H9 (cell line): ENCODE measurements at regions not wholly inside any gene's neighbourhood (a gene's known extent, or its start where the extent isn't known, plus 50 kb on each side); places are given as distances from the start of the nearest gene placed in this dataset.

ENCODE experiments used
- DNase-seq: peaks from one replicate; pipeline ENCODE4 v3.0.0-alpha.2; 2017
- H2AFZ ChIP-seq: one replicate; pipeline ENCODE4 v1.6.1; 2013; ENCODE audit warnings: mild to moderate bottlenecking, low read length, control low read depth, moderate library complexity
- H2AK5ac ChIP-seq: 2 replicates; pipeline ENCODE4 v1.6.1; 2013; ENCODE audit warnings: low read length, control low read depth, mixed read lengths; ENCODE audit not compliant: insufficient read length
- H2BK120ac ChIP-seq: one replicate; pipeline ENCODE4 v1.6.1; 2013; ENCODE audit warnings: low read depth, mild to moderate bottlenecking, low read length, control low read depth, inconsistent platforms; ENCODE audit not compliant: poor library complexity, severe bottlenecking
- H2BK12ac ChIP-seq: 2 replicates; pipeline ENCODE4 v1.6.1; 2013; ENCODE audit warnings: low read length, control low read depth, mixed read lengths, low read depth; ENCODE audit not compliant: insufficient read length
- H2BK15ac ChIP-seq: 2 replicates; pipeline ENCODE4 v1.6.1; 2013; ENCODE audit warnings: low read depth, low read length, control low read depth
- H2BK20ac ChIP-seq: one replicate; pipeline ENCODE4 v1.6.1; 2013; ENCODE audit warnings: low read depth, mild to moderate bottlenecking, low read length, control low read depth, inconsistent platforms; ENCODE audit not compliant: poor library complexity, severe bottlenecking
- H2BK5ac ChIP-seq: 2 replicates; pipeline ENCODE4 v1.6.1; 2013; ENCODE audit warnings: low read length, control low read depth, mixed read lengths; ENCODE audit not compliant: insufficient read length
- H3K14ac ChIP-seq: 2 replicates; pipeline ENCODE4 v1.6.1; 2013; ENCODE audit warnings: low read length, control low read depth; ENCODE audit not compliant: insufficient read depth
- H3K18ac ChIP-seq: 2 replicates; pipeline ENCODE4 v1.6.1; 2013; ENCODE audit warnings: low read depth, mild to moderate bottlenecking, mixed read lengths, low read length, control low read depth; ENCODE audit not compliant: insufficient read length
- H3K23ac ChIP-seq: 2 replicates; pipeline ENCODE4 v1.6.1; 2013; ENCODE audit warnings: low read length, control low read depth, mixed read lengths, low read depth; ENCODE audit not compliant: insufficient read length
- H3K23me2 ChIP-seq: 2 replicates; pipeline ENCODE4 v1.6.1; 2013; ENCODE audit warnings: low read depth, mild to moderate bottlenecking, mixed read lengths, low read length, control low read depth; ENCODE audit not compliant: insufficient read length, poor library complexity, severe bottlenecking
- H3K27ac ChIP-seq: 2 replicates; pipeline ENCODE4 v1.5.1; 2013; ENCODE audit warnings: low read length, control low read depth, mixed read lengths, low read depth; ENCODE audit not compliant: insufficient read length
- H3K27me3 ChIP-seq: 2 replicates; pipeline ENCODE4 v1.6.1; 2013; ENCODE audit warnings: low read length, control low read depth, inconsistent platforms; ENCODE audit not compliant: insufficient read depth
- H3K4ac ChIP-seq: 2 replicates; pipeline ENCODE4 v1.6.1; 2013; ENCODE audit warnings: low read depth, mild to moderate bottlenecking, control low read depth, inconsistent platforms, low read length, moderate library complexity
- H3K4me1 ChIP-seq: 2 replicates; pipeline ENCODE4 v1.6.1; 2013; ENCODE audit warnings: low read length, control low read depth, inconsistent platforms; ENCODE audit not compliant: insufficient read depth
- H3K4me2 ChIP-seq: 2 replicates; pipeline ENCODE4 v1.6.1; 2013; ENCODE audit warnings: low read length, control low read depth, mixed read lengths; ENCODE audit not compliant: insufficient read length, insufficient read depth
- H3K56ac ChIP-seq: 2 replicates; pipeline ENCODE4 v1.6.1; 2013; ENCODE audit warnings: low read depth, mild to moderate bottlenecking, mixed read lengths, low read length, control low read depth; ENCODE audit not compliant: insufficient read length
- H3K79me1 ChIP-seq: 2 replicates; pipeline ENCODE4 v1.6.1; 2013; ENCODE audit warnings: low read depth, mild to moderate bottlenecking, moderate library complexity, low read length, control low read depth, inconsistent platforms; ENCODE audit not compliant: insufficient read depth, poor library complexity, severe bottlenecking
- H3K79me2 ChIP-seq: 2 replicates; pipeline ENCODE4 v1.6.1; 2013; ENCODE audit warnings: low read length, control low read depth, inconsistent platforms; ENCODE audit not compliant: insufficient read depth
- H3K9ac ChIP-seq: 2 replicates; pipeline ENCODE4 v1.6.1; 2013; ENCODE audit warnings: low read length, control low read depth, mixed read lengths; ENCODE audit not compliant: insufficient read length; ENCODE audit errors: extremely low read depth
- H3K9me3 ChIP-seq: one replicate; pipeline ENCODE4 v1.6.1; 2013; ENCODE audit warnings: low read depth, low read length, inconsistent platforms; ENCODE audit not compliant: control insufficient read depth
- H3T11ph ChIP-seq: one replicate; pipeline ENCODE4 v1.6.1; 2013; ENCODE audit warnings: mild to moderate bottlenecking, low read length, control low read depth, inconsistent platforms
- H4K20me1 ChIP-seq: one replicate; pipeline ENCODE4 v1.6.1; 2013; ENCODE audit not compliant: control insufficient read depth, insufficient read length, insufficient read depth
- H4K5ac ChIP-seq: 2 replicates; pipeline ENCODE4 v1.6.1; 2013; ENCODE audit warnings: low read depth, mild to moderate bottlenecking, mixed read lengths, low read length, control low read depth; ENCODE audit not compliant: insufficient read length
- H4K8ac ChIP-seq: replicated peaks from 2 replicates; pipeline ENCODE4 v1.6.1; 2013; ENCODE audit warnings: low read length, control low read depth, mixed read lengths, low read depth; ENCODE audit not compliant: insufficient read length
- H4K91ac ChIP-seq: 2 replicates; pipeline ENCODE4 v1.6.1; 2013; ENCODE audit warnings: low read depth, mild to moderate bottlenecking, moderate library complexity, mixed read lengths, low read length, control low read depth; ENCODE audit not compliant: insufficient read length
- H3K27ac Mint-ChIP-seq, 3 experiments: 2 replicates in 2 of 3; 3 replicates in 1 of 3; pipeline ENCODE4 v1.8.0; 2020 to 2021; ENCODE audit warnings: mixed read lengths in 3 of 3, mild to moderate bottlenecking in 1 of 3, moderate library complexity in 1 of 3
- H3K27me3 Mint-ChIP-seq: 2 replicates; pipeline ENCODE4 v1.8.0; 2021; ENCODE audit warnings: low read depth, mild to moderate bottlenecking, moderate library complexity, mixed read lengths
- H3K36me3 Mint-ChIP-seq, 3 experiments: 2 replicates in 2 of 3; 3 replicates in 1 of 3; pipeline ENCODE4 v1.8.0; 2020 to 2021; ENCODE audit warnings: low read depth in 3 of 3, mixed read lengths in 3 of 3; ENCODE audit not compliant: insufficient read depth in 1 of 3
- H3K4me1 Mint-ChIP-seq, 2 experiments: 2 replicates each; pipeline ENCODE4 v1.8.0; 2020; ENCODE audit warnings: mixed read lengths in 2 of 2
- H3K4me3 Mint-ChIP-seq, 2 experiments: 2 replicates in 1 of 2; 3 replicates in 1 of 2; pipeline ENCODE4 v1.8.0; 2020 to 2021; ENCODE audit warnings: mild to moderate bottlenecking in 2 of 2, mixed read lengths in 2 of 2, moderate library complexity in 1 of 2
- H3K9me3 Mint-ChIP-seq, 2 experiments: 2 replicates in 1 of 2; 3 replicates in 1 of 2; pipeline ENCODE4 v1.8.0; 2020; ENCODE audit warnings: mild to moderate bottlenecking in 2 of 2, mixed read lengths in 2 of 2, moderate library complexity in 1 of 2
- CTCF ChIP-seq: fragments of 200-600 bp; sonication (generic); conservative IDR thresholded peaks from 3 replicates; pipeline ENCODE4 v1.8.0; 2021; ENCODE audit warnings: antibody characterized with exemption, mild to moderate bottlenecking
- WGBS: extraction: QIAGEN DNeasy Blood & Tissue Kit; methylation state at CpG from one replicate; pipeline ENCODE4 v1.1.7; 2013; ENCODE audit warnings: missing lambda C conversion rate, low lambda C conversion rate, mixed read lengths; ENCODE audit not compliant: insufficient read length; ENCODE audit errors: extremely low coverage; 5-methylcytosine and 5-hydroxymethylcytosine counted together

- Histone ChIP-seq H3K4me2 (no peak overlapping the region), H3K9me3 (no peaks in the 10 kb centered on the region), H4K20me1 (no peaks in the 10 kb centered on the region), H4K5ac (no peak overlapping the region), H3K79me2 (no peaks in the 10 kb centered on the region), H4K91ac (no peak overlapping the region), H3T11ph (no peak overlapping the region), H2AK5ac (no peak overlapping the region), H2AFZ (no peak overlapping the region), H2BK12ac (no peak overlapping the region), H3K9ac (no peak overlapping the region), H3K56ac (no peak overlapping the region), H2BK5ac (no peak overlapping the region), H3K14ac (no peak overlapping the region), H3K18ac (no peak overlapping the region), H3K27me3 (no peaks in the 10 kb centered on the region; the same call in 1 of the 2 replicates), H3K27ac (no peak overlapping the region), H3K79me1 (no peaks in the 10 kb centered on the region), H4K8ac (no peak overlapping the region), H2BK15ac (no peak overlapping the region), H3K23ac (no peak overlapping the region), H2BK120ac (no peak overlapping the region), H3K4me1 (peaks cover 4% of the 10 kb centered on the region; the same call in 1 of the 2 replicates), H2BK20ac (no peak overlapping the region), H3K4ac (no peak overlapping the region), H3K23me2 (no peaks in the 10 kb centered on the region)
- Mint-ChIP-seq H3K36me3 (no peaks in the 10 kb centered on the region), H3K27ac (no peak overlapping the region), H3K27me3 (no peaks in the 10 kb centered on the region; the same call in none of the 2 replicates), H3K9me3 (no peaks in the 10 kb centered on the region), H3K4me3 (no peak overlapping the region), H3K4me1 (peaks cover 40% of the 10 kb centered on the region in 2 experiments)
- TF ChIP-seq CTCF: no peak
- WGBS: no CpG with 5 or more reads among the region's 2 CpGs
- no peak for DNase-seq
These were observed 52.6 kb upstream of the MYCBP2 start for GRCh38 chr13:77379508-77379907.
